ENCODE measurements at regions not wholly inside any gene's neighbourhood (a gene's known extent, or its start where the extent isn't known, plus 50 kb on each side); places are given as distances from the start of the nearest gene placed in this dataset.

DNA sequence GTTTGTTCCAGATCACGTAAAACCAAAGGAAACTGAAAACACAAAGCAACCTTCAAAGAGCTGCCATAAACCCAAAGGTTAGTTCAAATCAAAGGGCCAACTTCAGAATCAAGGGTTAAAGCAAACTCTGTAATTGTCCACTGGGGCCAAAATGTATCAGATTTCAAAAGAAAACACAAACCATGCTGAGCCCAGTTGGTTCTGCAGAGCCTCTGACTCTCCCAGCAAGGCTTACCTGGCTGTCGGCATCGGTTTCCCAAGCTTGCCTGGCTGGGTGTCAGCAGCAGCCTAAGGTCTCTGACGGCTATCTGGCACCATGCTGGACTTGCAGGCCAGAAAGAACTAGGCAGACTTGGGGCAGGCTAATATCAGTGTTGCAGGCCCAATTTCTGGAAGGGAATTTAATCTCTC is 125.3 kb downstream of the DAD1 start:
- TF ChIP-seq GATA2 (IDR thresholded peaks at IDR 0.05; ENCODE audit: low read depth, low read length) = no peak
- no peak for TF ChIP-seq GATA3 (IDR thresholded peaks at IDR 0.05; ENCODE audit: low read depth, low read length)

DNA sequence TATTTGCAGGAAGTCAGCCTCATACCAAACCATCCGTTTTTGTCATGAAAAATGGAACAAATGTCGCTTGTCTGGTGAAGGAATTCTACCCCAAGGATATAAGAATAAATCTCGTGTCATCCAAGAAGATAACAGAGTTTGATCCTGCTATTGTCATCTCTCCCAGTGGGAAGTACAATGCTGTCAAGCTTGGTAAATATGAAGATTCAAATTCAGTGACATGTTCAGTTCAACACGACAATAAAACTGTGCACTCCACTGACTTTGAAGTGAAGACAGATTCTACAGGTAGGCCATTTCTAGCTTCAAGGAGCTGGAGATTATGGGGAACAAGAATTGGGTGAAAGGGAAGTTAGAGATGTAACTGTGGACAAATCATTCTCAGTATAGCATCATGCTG is 126.1 kb downstream of the DAD1 start:
- TF ChIP-seq GATA3 (IDR thresholded peaks at IDR 0.05; ENCODE audit: low read depth, low read length) = no peak
- TF ChIP-seq GATA2 (IDR thresholded peaks at IDR 0.05; ENCODE audit: low read depth, low read length) = no peak

DNA sequence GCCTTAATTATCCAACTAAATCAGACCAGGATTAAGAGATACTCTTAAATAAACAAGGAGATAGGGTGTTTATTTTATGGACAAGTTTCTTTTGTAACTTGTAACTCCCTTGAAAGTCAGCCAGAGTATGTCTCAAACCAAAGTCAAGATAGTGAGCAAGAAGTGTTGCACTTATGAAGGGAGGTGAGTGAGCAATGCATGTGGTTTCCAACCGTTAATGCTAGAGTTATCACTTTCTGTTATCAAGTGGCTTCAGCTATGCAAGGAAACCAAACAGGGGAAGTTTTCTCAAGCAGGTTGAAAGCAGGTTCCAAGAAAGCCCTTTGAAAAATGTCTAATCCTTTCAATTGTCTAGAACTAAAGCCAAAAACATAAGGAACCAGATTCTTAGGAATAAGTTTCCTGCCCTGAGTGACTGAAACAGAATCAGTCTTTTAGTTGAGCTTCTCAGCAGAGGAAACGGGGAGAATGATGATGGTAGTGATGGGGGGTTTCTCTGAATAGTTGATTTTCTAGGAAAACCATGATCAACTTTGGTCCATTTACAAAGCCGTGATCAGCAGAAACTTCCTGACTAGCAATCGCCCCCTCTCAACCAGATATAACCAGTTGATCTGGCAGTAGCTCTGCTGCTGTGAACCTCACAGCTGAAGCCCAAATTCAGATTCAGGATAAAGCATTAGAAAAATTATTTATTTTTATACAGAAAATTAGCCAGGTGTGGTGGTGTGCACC is 128.4 kb downstream of the DAD1 start:
- TF ChIP-seq GATA3 (IDR thresholded peaks at IDR 0.05; ENCODE audit: low read depth, low read length) (no peak), GATA2 (IDR thresholded peaks at IDR 0.05; ENCODE audit: low read depth, low read length) (no peak)

DNA sequence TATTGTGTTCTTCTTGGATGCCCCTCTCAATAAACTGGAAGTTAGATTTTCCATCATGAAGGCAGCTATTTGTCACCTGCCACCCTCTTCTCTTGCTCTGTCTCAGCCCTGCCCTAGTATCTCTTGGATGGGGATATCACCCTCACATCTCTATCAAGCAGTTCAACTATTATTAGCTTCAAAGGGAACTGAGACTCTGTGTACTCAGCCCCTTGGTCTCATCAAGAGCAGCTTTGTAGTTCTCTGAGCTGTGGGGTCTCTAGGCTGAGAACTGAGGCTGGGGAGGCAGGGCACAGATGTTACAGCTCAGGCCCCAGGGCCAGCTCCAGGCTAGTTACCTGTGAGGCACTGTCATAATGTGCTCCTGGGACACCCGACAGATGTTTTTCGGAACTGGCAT is 130.3 kb downstream of the DAD1 start:
- TF ChIP-seq GATA3 (IDR thresholded peaks at IDR 0.05; ENCODE audit: low read depth, low read length) = no peak
- TF ChIP-seq GATA2 (IDR thresholded peaks at IDR 0.05; ENCODE audit: low read depth, low read length) = no peak

DNA sequence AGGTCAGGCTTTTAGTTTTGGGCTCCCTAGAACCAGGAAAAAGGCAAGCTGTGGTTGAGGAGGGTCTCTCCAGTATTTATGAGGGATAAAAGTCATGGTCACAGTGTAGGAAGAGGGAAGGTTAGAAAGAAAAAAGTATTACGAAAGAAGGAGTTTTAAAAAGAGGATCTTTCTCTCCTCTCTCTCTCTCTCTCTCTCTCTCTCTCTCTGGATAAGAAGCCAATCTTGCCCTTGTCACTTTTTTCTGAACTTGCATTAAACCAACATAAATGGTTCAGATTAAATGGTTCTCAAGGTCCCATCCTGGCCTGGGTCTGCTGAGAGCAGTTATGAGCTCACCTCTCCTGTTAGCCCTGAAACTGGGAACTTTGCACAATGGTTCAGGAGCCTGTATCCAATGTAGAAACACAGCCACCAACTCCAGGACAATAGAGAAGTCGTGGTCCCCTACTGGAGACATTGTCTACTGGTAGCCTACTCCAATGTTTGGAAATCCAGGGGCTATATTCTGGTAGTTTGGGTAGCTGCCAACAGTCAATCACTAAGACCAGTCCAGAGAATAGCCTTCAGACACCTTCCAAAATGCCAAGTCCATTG is 131.9 kb downstream of the DAD1 start:
- TF ChIP-seq GATA3 (IDR thresholded peaks at IDR 0.05; ENCODE audit: low read depth, low read length) (no peak), GATA2 (IDR thresholded peaks at IDR 0.05; ENCODE audit: low read depth, low read length) (no peak)

DNA sequence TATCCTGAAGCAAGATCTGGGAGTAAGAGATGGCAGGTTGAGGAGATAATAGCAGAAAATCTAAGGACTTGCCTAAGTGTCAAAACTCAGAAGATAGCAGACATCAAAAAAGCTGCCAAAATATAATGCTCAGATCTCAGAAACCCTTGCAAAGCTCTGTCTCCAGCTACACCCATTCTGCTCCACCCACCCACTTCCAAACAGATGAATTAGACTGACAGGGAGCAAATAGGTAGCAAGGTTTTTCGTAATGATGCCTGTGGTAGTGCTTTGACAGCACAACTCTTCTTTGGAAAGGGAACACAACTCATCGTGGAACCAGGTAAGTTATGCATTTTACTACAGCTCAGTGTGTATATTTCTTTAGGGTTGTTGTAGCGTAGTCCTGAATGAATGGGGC is 132.6 kb downstream of the DAD1 start:
- TF ChIP-seq GATA3 (IDR thresholded peaks at IDR 0.05; ENCODE audit: low read depth, low read length) (no peak), GATA2 (IDR thresholded peaks at IDR 0.05; ENCODE audit: low read depth, low read length) (no peak)

DNA sequence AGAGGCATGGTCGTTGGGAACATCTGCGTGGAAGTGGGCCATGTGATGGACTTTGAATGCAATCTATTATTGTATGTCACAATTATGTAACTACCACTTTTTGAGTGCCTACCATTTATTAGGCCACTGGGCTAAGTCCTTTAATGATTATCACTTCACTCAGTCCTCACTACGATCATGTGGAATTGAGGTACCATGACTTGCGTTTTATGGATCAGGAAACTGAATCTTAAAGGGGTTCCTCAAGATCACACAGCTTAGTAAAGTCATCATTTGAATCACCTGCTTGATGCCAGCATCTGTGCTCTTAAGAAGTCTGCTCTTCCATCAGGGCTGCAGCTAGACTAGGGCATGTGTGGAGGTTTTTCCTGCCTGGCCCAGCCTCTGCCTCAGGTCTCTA is 136.7 kb downstream of the DAD1 start:
- TF ChIP-seq GATA3 (IDR thresholded peaks at IDR 0.05; ENCODE audit: low read depth, low read length) (no peak), GATA2 (IDR thresholded peaks at IDR 0.05; ENCODE audit: low read depth, low read length) (no peak)

DNA sequence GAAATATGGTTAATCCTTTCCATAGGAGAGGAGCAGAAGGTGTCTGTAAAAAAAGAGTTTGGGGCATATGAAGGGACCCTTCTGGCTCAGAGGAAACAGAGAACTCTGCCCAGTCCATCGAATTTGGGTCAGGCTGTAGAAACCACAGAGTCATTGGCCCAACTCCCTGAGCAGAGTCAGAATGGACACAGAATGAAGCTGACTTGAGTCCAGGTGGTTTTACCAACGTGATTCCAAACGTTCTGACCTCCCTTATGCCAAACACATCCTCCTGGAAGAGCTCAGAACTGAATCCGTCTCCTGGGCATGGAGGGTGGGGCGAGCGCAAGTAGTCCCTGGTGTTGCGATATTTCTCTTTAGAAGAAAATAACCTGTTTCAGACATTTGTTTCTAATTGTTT is 138.8 kb downstream of the DAD1 start:
- TF ChIP-seq GATA3 (IDR thresholded peaks at IDR 0.05; ENCODE audit: low read depth, low read length) = no peak
- TF ChIP-seq GATA2 (IDR thresholded peaks at IDR 0.05; ENCODE audit: low read depth, low read length) = no peak

DNA sequence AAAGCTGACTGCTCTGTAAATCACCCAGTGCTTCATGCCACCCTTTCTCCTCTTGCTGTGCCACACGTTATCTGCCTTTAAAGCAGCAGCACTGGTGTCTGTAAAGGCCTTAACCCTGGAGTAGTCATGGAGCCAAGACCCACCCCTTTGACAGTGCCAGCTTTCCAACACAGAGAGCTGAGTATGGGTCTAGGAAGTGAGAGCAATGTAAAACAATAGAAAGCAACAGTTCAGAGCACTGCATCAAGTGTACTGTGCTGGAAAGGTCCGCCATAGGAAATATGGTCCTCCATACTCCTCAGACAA is 139.5 kb downstream of the DAD1 start:
- TF ChIP-seq GATA2 (IDR thresholded peaks at IDR 0.05; ENCODE audit: low read depth, low read length) = no peak
- TF ChIP-seq GATA3 (IDR thresholded peaks at IDR 0.05; ENCODE audit: low read depth, low read length) = no peak

DNA sequence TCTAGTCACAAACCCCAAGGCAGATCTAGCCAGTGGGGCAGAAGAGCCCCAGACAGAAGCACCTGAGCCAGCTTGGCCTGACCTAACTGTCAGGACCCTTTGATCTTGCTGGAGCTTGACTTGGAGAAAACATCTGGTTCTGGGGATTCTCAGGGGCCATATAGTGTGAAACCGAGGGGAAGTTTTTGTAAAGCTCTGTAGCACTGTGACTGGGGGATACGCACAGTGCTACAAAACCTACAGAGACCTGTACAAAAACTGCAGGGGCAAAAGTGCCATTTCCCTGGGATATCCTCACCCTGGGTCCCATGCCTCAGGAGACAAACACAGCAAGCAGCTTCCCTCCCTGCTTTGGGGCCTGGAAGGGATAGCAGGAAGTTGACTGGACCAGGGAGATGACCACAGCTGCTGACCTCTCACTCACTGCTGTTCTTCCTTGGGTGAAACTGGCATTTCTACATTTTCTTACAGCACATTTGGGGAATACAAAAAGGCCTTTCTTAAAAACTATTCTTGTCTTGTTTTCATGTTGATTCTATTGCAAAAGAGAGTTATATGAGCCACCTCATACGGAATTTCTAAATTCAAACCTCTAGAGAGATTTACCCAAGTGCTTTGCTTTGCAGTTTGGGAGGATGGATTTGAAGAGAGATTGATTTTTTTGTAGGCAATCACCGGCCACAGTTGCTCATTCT is 140.0 kb downstream of the DAD1 start:
- TF ChIP-seq GATA2 (IDR thresholded peaks at IDR 0.05; ENCODE audit: low read depth, low read length) (no peak), GATA3 (IDR thresholded peaks at IDR 0.05; ENCODE audit: low read depth, low read length) (no peak)

DNA sequence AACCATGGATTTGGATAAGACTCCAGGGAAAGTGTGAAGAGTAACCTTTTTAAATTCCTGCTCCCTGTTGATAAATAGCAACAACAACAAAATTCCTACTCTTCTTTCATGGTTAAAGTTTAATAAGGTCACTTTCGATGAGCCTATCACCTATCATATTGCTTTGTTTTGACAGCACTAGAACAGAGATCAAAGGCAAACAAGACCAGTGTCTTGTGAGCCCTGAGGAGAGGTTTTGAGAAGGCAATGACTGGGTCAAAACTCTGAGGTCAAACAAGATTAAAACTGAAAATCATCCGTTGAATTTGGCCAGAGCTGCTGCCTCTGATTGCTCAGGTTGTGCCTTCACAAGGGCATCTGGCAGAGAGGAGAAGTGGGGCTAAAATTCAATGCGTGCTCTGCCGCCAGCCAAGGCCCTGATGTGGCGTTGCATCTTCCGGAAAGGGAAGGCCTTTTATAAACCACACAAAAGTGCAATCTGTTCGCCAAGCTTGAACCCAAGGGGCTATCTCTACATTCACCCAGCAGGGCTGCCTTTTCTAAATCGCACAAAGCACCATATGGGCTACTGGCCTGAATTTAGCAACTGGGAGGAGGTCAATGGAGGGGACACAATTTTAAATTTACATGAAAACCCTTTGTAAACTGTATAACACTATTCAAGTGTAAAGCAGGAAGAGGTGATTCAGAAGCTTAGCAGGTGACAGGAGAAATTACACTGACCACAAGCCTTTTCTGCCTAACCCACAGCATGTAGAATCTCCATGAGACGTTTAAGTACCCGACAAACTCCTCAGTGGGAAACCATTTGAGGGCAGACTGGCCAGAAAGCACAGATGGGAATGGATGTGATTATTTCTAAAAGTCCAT is 140.8 kb downstream of the DAD1 start:
- TF ChIP-seq GATA2 (IDR thresholded peaks at IDR 0.05; ENCODE audit: low read depth, low read length) (no peak), GATA3 (IDR thresholded peaks at IDR 0.05; ENCODE audit: low read depth, low read length) (no peak)

DNA sequence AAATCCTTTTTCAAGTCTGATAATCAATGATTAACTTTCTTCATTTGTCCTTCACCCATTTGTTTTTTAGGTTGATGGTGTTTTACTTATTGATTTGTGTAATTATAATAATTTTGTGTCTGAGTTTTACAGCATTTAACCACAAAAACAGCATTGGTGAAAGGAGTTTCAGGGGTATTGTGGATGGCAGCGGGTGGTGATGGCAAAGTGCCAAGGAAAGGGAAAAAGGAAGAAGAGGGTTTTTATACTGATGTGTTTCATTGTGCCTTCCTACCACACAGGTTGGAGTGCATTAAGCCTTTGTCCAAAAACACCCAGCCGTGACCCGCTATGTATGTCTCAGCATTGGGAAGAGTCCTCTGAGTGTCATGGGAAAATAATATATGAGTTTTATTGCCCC is 150.3 kb downstream of the DAD1 start:
- TF ChIP-seq GATA3 (IDR thresholded peaks at IDR 0.05; ENCODE audit: low read depth, low read length) (no peak), GATA2 (IDR thresholded peaks at IDR 0.05; ENCODE audit: low read depth, low read length) (no peak)

DNA sequence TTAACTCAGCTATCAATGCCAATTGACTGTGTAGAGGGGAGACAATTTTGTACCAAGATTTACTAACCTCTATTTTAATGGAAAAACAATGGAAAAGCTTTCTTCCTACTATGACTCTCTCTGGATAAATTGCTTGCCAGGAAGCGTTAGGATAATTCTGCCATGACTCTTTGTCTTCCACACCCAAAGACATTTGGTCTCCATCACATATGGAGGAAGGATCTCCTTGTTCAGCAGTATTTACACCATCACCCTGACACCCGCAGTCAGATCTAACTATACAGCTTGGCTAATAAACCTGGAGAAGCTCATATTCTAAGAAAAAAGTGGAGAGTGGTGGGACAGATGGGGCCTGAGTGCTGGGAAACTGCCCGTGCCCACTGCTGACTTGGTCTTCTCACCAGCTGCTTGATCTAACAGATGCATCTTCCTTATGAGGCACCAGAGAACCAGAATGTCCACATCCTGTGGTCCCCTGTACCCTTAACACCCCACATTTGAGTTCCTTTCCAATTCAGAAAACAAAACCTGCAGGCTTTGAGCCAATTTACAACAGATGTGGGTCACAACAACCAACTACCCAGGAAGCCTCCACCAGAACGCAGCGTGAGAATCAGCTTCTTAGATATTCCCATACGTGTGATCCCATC is 154.0 kb downstream of the DAD1 start:
- TF ChIP-seq GATA2 (IDR thresholded peaks at IDR 0.05; ENCODE audit: low read depth, low read length) (no peak), GATA3 (IDR thresholded peaks at IDR 0.05; ENCODE audit: low read depth, low read length) (no peak)

DNA sequence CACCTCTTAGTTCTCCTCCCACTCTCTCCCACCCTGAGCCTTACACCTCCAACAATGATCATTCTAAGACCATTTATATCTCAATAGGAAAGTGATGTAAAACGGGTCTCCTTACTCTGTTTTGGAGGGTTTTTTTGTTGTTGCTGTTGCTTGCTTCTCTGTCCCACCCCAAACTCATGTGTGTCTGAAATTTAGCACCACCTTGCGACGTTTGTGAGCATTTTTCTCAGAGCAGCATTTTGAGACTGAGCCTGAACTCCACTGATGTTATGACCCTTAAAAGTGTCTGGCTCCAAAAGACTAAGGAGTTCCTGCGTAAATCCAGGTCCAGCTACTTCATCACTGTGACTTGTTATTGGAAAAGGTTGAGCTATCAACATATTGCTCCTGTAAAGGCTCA is 155.0 kb downstream of the DAD1 start:
- TF ChIP-seq GATA2 (IDR thresholded peaks at IDR 0.05; ENCODE audit: low read depth, low read length) = no peak
- TF ChIP-seq GATA3 (IDR thresholded peaks at IDR 0.05; ENCODE audit: low read depth, low read length) = no peak
